ENCODE measurements at regions not wholly inside any gene's neighbourhood (a gene's known extent, or its start where the extent isn't known, plus 50 kb on each side); places are given as distances from the start of the nearest gene placed in this dataset.

GRCh38 chr13:44302233-44302632 is 71.4 kb upstream of the SERP2 start:
- no peak overlapping the region for H3K9ac ChIP-seq
- H3K4me1 ChIP-seq = peaks cover 17 to 34% (median 23%) of the 10 kb centered on the region in 10 experiments
- TF ChIP-seq Cebpa-rat (IDR thresholded peaks at IDR 0.05) = no peak

GRCh38 chr13:44302940-44303575 is 70.6 kb upstream of the SERP2 start:
- H3K36me3 ChIP-seq = no peaks in the 10 kb centered on the region
- no peaks in the 10 kb centered on the region for H4K20me1 ChIP-seq
- no peak overlapping the region for H3K4me3 ChIP-seq
- H3K4me1 ChIP-seq = peaks cover 17 to 34% (median 23%) of the 10 kb centered on the region in 10 experiments
- no peak overlapping the region for H3K27ac ChIP-seq
- H3K4me2 ChIP-seq = no peak overlapping the region
- H3K27me3 ChIP-seq = peaks cover 0 to 9% (median 0%) of the 10 kb centered on the region in 11 experiments; a peak in 4 of 22 replicates
- H3K9me3 ChIP-seq (replicated peaks in 1 of 11) = 0 out of 22 replicates have a peak, but pooled peaks cover 0 to 8% (median 0%) of the 10 kb centered on the region in 11 experiments
- TF ChIP-seq Cebpa-rat (IDR thresholded peaks at IDR 0.05) = no peak
- no peak overlapping the region for H3K9ac ChIP-seq

More at GRCh38 chr13:44302233-44302632, 71.4 kb upstream of the SERP2 start:
- no peaks in the 10 kb centered on the region for H3K36me3 ChIP-seq
- 0 out of 22 replicates have a peak, but pooled peaks cover 0 to 8% (median 0%) of the 10 kb centered on the region in 11 experiments for H3K9me3 ChIP-seq (replicated peaks in 1 of 11)
- peaks cover 0 to 9% (median 0%) of the 10 kb centered on the region in 11 experiments; a peak in 3 of 22 replicates for H3K27me3 ChIP-seq
- H3K27ac ChIP-seq = peak overlapping the region in 2 of 11 experiments; percentile 5 to 56; a peak in 2 of 22 replicates
- H4K20me1 ChIP-seq = no peaks in the 10 kb centered on the region
- H3K4me3 ChIP-seq = no peak overlapping the region
- H3K4me2 ChIP-seq = peak overlapping the region in 3 of 11 experiments; percentile 58 to 72 (median 63); a peak in 3 of 22 replicates

- Histone ChIP-seq H3K9ac (no peak overlapping the region), H3K27me3 (peaks cover 0 to 15% (median 0%) of the 10 kb centered on the region in 11 experiments; a peak in 7 of 22 replicates), H3K4me1 (peaks cover 17 to 34% (median 23%) of the 10 kb centered on the region in 10 experiments), H3K4me3 (no peak overlapping the region), H3K27ac (no peak overlapping the region), H3K4me2 (peak overlapping the region in 1 of 11 experiments; percentile 14; a peak in 3 of 22 replicates), H3K36me3 (no peaks in the 10 kb centered on the region), H4K20me1 (no peaks in the 10 kb centered on the region), H3K9me3 (replicated peaks in 1 of 11) (0 out of 22 replicates have a peak, but pooled peaks cover 0 to 8% (median 0%) of the 10 kb centered on the region in 11 experiments)
- no peak for TF ChIP-seq Cebpa-rat (IDR thresholded peaks at IDR 0.05)
Observed at GRCh38 chr13:44303681-44304432, 69.8 kb upstream of the SERP2 start.

- 0 out of 22 replicates have a peak, but pooled peaks cover 0 to 8% (median 0%) of the 10 kb centered on the region in 11 experiments for H3K9me3 ChIP-seq (replicated peaks in 1 of 11)
- 0 out of 22 replicates have a peak overlapping the region, but pooled peaks of 1 of the 11 experiments have one; percentile 14 for H3K4me2 ChIP-seq
- H3K27me3 ChIP-seq = peaks cover 0 to 20% (median 0%) of the 10 kb centered on the region in 11 experiments; a peak in 8 of 22 replicates
- H3K36me3 ChIP-seq = no peaks in the 10 kb centered on the region
- H3K4me3 ChIP-seq = no peak overlapping the region
- peaks cover 17 to 34% (median 23%) of the 10 kb centered on the region in 10 experiments for H3K4me1 ChIP-seq
- no peak for TF ChIP-seq Cebpa-rat (IDR thresholded peaks at IDR 0.05)
- no peak overlapping the region for H3K9ac ChIP-seq
- no peak overlapping the region for H3K27ac ChIP-seq
- H4K20me1 ChIP-seq = no peaks in the 10 kb centered on the region
Observed at GRCh38 chr13:44304433-44304725, 69.2 kb upstream of the SERP2 start.

- H3K27ac ChIP-seq = no peak overlapping the region
- H3K4me1 ChIP-seq = peaks cover 17 to 34% (median 23%) of the 10 kb centered on the region in 10 experiments
- no peaks in the 10 kb centered on the region for H4K20me1 ChIP-seq
- 0 out of 22 replicates have a peak overlapping the region, but pooled peaks of 1 of the 11 experiments have one; percentile 49 for H3K4me2 ChIP-seq
- TF ChIP-seq Cebpa-rat (IDR thresholded peaks at IDR 0.05) = no peak
- H3K36me3 ChIP-seq = no peaks in the 10 kb centered on the region
- no peak overlapping the region for H3K4me3 ChIP-seq
- H3K9ac ChIP-seq = no peak overlapping the region
- 0 out of 22 replicates have a peak, but pooled peaks cover 0 to 4% (median 0%) of the 10 kb centered on the region in 11 experiments for H3K9me3 ChIP-seq (replicated peaks in 1 of 11)
- peaks cover 0 to 25% (median 3%) of the 10 kb centered on the region in 11 experiments; a peak in 8 of 22 replicates for H3K27me3 ChIP-seq
Observed at GRCh38 chr13:44305286-44305685, 68.3 kb upstream of the SERP2 start.

- no peak overlapping the region for H3K27ac ChIP-seq
- H3K4me2 ChIP-seq = peak overlapping the region in 10 of 11 experiments; percentile 17 to 82 (median 48); a peak in 16 of 22 replicates
- H4K20me1 ChIP-seq = no peaks in the 10 kb centered on the region
- peaks cover 15 to 28% (median 20%) of the 10 kb centered on the region in 10 experiments for H3K4me1 ChIP-seq
- 0 out of 22 replicates have a peak, but pooled peaks cover 0 to 4% (median 0%) of the 10 kb centered on the region in 11 experiments for H3K9me3 ChIP-seq (replicated peaks in 1 of 11)
- no peak overlapping the region for H3K9ac ChIP-seq
- no peak overlapping the region for H3K4me3 ChIP-seq
- TF ChIP-seq Cebpa-rat (IDR thresholded peaks at IDR 0.05) = peak in 1 of 11 experiments; percentile 20; a peak in 1 of 22 replicates
- no peaks in the 10 kb centered on the region for H3K36me3 ChIP-seq
- peaks cover 0 to 28% (median 3%) of the 10 kb centered on the region in 11 experiments; a peak in 8 of 22 replicates for H3K27me3 ChIP-seq
Observed at GRCh38 chr13:44305917-44306370, 67.7 kb upstream of the SERP2 start.

- Histone ChIP-seq H3K4me2 (peak overlapping the region; percentile 18 to 82 (median 49); a peak in 21 of 22 replicates), H4K20me1 (no peaks in the 10 kb centered on the region), H3K4me1 (peaks cover 9 to 21% (median 13%) of the 10 kb centered on the region in 10 experiments), H3K27me3 (peaks cover 0 to 34% (median 4%) of the 10 kb centered on the region in 11 experiments; a peak in 9 of 22 replicates), H3K9ac (peak overlapping the region in 3 of 11 experiments; percentile 1 to 34 (median 27); a peak in 2 of 22 replicates), H3K9me3 (replicated peaks in 1 of 11) (0 out of 22 replicates have a peak, but pooled peaks cover 0 to 3% (median 0%) of the 10 kb centered on the region in 11 experiments), H3K4me3 (no peak overlapping the region), H3K36me3 (no peaks in the 10 kb centered on the region), H3K27ac (no peak overlapping the region; a peak in 1 of 22 replicates)
- TF ChIP-seq Cebpa-rat (IDR thresholded peaks at IDR 0.05) = no peak
Observed at GRCh38 chr13:44306371-44307192, 67.0 kb upstream of the SERP2 start.

- Histone ChIP-seq H3K36me3 (no peaks in the 10 kb centered on the region), H4K20me1 (no peaks in the 10 kb centered on the region), H3K4me1 (peaks cover 6 to 18% (median 9%) of the 10 kb centered on the region in 10 experiments; a peak in 19 of 20 replicates), H3K27ac (no peak overlapping the region), H3K9me3 (replicated peaks in 1 of 11) (no peaks in the 10 kb centered on the region), H3K27me3 (peaks cover 0 to 39% (median 11%) of the 10 kb centered on the region in 11 experiments; a peak in 10 of 22 replicates), H3K9ac (no peak overlapping the region), H3K4me2 (0 out of 22 replicates have a peak overlapping the region, but pooled peaks of 1 of the 11 experiments have one; percentile 49), H3K4me3 (no peak overlapping the region)
- TF ChIP-seq Cebpa-rat (IDR thresholded peaks at IDR 0.05) = no peak
Observed at GRCh38 chr13:44307255-44307654, 66.4 kb upstream of the SERP2 start.
